ENCODE measurements at regions not wholly inside any gene's neighbourhood (a gene's known extent, or its start where the extent isn't known, plus 50 kb on each side); places are given as distances from the start of the nearest gene placed in this dataset.

- H3K79me2 ChIP-seq (ENCODE audit: insufficient read depth, low read length), result no peaks in the 10 kb centered on the region
- H3K4me1 ChIP-seq (ENCODE audit: insufficient read depth, low read length), result no peaks in the 10 kb centered on the region
- DNase-seq, result no peak
- ATAC-seq (ENCODE audit: insufficient read depth, low read depth), result no peak
- H3K36me3 ChIP-seq (ENCODE audit: insufficient read depth, low read length), result no peaks in the 10 kb centered on the region
- no peak overlapping the region for H3K4me2 ChIP-seq (ENCODE audit: insufficient read depth, low read length)
- H3K9ac ChIP-seq (ENCODE audit: low read depth, low read length), result no peak overlapping the region
- H3K27ac ChIP-seq (ENCODE audit: low read length), result no peak overlapping the region
- peaks cover 2% of the 10 kb centered on the region for H3K9me3 ChIP-seq (ENCODE audit: insufficient read depth, low read length, severe bottlenecking)
- H3K4me3 ChIP-seq (ENCODE audit: low read depth in 1 of 2, low read length in 2 of 2), result no peak overlapping the region
- no peak overlapping the region for H2AFZ ChIP-seq (ENCODE audit: low read depth, low read length)
- no peaks in the 10 kb centered on the region for H3K27me3 ChIP-seq (ENCODE audit: insufficient read depth, low read length, poor library complexity)
- no peak for TF ChIP-seq EZH2 (IDR thresholded peaks at IDR 0.05; ENCODE audit: borderline replicate concordance, low read depth, low read length, severe bottlenecking)
- TF ChIP-seq, protein P1, sequence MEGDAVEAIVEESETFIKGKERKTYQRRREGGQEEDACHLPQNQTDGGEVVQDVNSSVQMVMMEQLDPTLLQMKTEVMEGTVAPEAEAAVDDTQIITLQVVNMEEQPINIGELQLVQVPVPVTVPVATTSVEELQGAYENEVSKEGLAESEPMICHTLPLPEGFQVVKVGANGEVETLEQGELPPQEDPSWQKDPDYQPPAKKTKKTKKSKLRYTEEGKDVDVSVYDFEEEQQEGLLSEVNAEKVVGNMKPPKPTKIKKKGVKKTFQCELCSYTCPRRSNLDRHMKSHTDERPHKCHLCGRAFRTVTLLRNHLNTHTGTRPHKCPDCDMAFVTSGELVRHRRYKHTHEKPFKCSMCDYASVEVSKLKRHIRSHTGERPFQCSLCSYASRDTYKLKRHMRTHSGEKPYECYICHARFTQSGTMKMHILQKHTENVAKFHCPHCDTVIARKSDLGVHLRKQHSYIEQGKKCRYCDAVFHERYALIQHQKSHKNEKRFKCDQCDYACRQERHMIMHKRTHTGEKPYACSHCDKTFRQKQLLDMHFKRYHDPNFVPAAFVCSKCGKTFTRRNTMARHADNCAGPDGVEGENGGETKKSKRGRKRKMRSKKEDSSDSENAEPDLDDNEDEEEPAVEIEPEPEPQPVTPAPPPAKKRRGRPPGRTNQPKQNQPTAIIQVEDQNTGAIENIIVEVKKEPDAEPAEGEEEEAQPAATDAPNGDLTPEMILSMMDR (IDR thresholded peaks at IDR 0.05; ENCODE audit: borderline replicate concordance, extremely low read depth, low read length, poor library complexity, severe bottlenecking), result no peak
- H4K20me1 ChIP-seq (ENCODE audit: insufficient read depth, low read length), result no peaks in the 10 kb centered on the region
These were observed 129.1 kb upstream of the THBS2 start for GRCh38 chr6:169382735-169383134.

- no peak overlapping the region for H3K9ac ChIP-seq (ENCODE audit: low read depth, low read length)
- ATAC-seq (ENCODE audit: insufficient read depth, low read depth), result no peak
- no peak overlapping the region for H2AFZ ChIP-seq (ENCODE audit: low read depth, low read length)
- no peaks in the 10 kb centered on the region for H4K20me1 ChIP-seq (ENCODE audit: insufficient read depth, low read length)
- peaks cover 2% of the 10 kb centered on the region for H3K9me3 ChIP-seq (ENCODE audit: insufficient read depth, low read length, severe bottlenecking)
- DNase-seq, result no peak
- H3K27ac ChIP-seq (ENCODE audit: low read length), result no peak overlapping the region
- H3K4me3 ChIP-seq (ENCODE audit: low read depth in 1 of 2, low read length in 2 of 2), result no peak overlapping the region
- H3K4me1 ChIP-seq (ENCODE audit: insufficient read depth, low read length), result no peaks in the 10 kb centered on the region
- no peaks in the 10 kb centered on the region for H3K79me2 ChIP-seq (ENCODE audit: insufficient read depth, low read length)
- H3K4me2 ChIP-seq (ENCODE audit: insufficient read depth, low read length), result no peak overlapping the region
- H3K36me3 ChIP-seq (ENCODE audit: insufficient read depth, low read length), result no peaks in the 10 kb centered on the region
- TF ChIP-seq EZH2 (IDR thresholded peaks at IDR 0.05; ENCODE audit: borderline replicate concordance, low read depth, low read length, severe bottlenecking), result no peak
- TF ChIP-seq, protein P1 (IDR thresholded peaks at IDR 0.05; ENCODE audit: borderline replicate concordance, extremely low read depth, low read length, poor library complexity, severe bottlenecking), result no peak
- no peaks in the 10 kb centered on the region for H3K27me3 ChIP-seq (ENCODE audit: insufficient read depth, low read length, poor library complexity)
These were observed 128.3 kb upstream of the THBS2 start for GRCh38 chr6:169381988-169382387.

DNA sequence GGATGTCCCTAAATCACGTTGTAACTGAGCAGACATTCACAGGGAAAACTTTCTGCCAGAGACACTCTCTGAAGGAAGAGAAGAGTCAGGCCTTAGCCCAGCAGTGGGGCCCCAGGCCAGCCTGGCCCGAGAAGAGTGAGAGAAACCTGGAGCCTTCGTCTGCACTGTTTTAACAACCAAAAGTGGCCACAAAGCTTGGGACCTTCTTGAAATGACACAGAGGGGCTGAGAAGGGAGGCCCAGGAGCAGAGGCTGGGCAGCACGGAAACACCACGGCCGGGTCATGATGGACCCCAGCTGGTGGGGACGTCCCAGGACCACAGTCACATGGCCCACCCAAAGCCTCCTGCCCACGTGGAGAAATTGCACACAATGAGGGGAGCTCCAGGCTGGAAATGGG lies 126.8 kb upstream of the THBS2 start:
- no peaks in the 10 kb centered on the region for H3K4me1 ChIP-seq (ENCODE audit: insufficient read depth, low read length)
- H4K20me1 ChIP-seq (ENCODE audit: insufficient read depth, low read length), result no peaks in the 10 kb centered on the region
- DNase-seq (no peak), ATAC-seq (ENCODE audit: insufficient read depth, low read depth) (no peak)
- H3K27me3 ChIP-seq (ENCODE audit: insufficient read depth, low read length, poor library complexity), result no peaks in the 10 kb centered on the region
- H3K36me3 ChIP-seq (ENCODE audit: insufficient read depth, low read length), result no peaks in the 10 kb centered on the region
- peaks cover 2% of the 10 kb centered on the region for H3K9me3 ChIP-seq (ENCODE audit: insufficient read depth, low read length, severe bottlenecking)
- H3K4me2 ChIP-seq (ENCODE audit: insufficient read depth, low read length), result no peak overlapping the region
- no peak overlapping the region for H3K9ac ChIP-seq (ENCODE audit: low read depth, low read length)
- H2AFZ ChIP-seq (ENCODE audit: low read depth, low read length), result no peak overlapping the region
- no peak for TF ChIP-seq EZH2 (IDR thresholded peaks at IDR 0.05; ENCODE audit: borderline replicate concordance, low read depth, low read length, severe bottlenecking)
- TF ChIP-seq, protein P1 (IDR thresholded peaks at IDR 0.05; ENCODE audit: borderline replicate concordance, extremely low read depth, low read length, poor library complexity, severe bottlenecking), result no peak
- H3K27ac ChIP-seq (ENCODE audit: low read length), result no peak overlapping the region
- H3K79me2 ChIP-seq (ENCODE audit: insufficient read depth, low read length), result no peaks in the 10 kb centered on the region
- H3K4me3 ChIP-seq (ENCODE audit: low read depth in 1 of 2, low read length in 2 of 2), result no peak overlapping the region
